ENCODE measurements at regions not wholly inside any gene's neighbourhood (a gene's known extent, or its start where the extent isn't known, plus 50 kb on each side); places are given as distances from the start of the nearest gene placed in this dataset.
A peak's percentile ranks its signal among the peaks of the same experiment; 100 is the strongest.

GRCh38 chr13:86992251-86992650, 678.9 kb upstream of the SLITRK5 start:
- no peak for DNase-seq (ENCODE audit: low spot score)
- no peak for TF ChIP-seq CTCF (IDR thresholded peaks at IDR 0.05; ENCODE audit: extremely low read depth, insufficient read depth, missing control alignments)
- in situ Hi-C loops (cut with MboI; ENCODE audit: low pct_unique_long_range_greater_than_20kb, low sequenced_read_pairs, unreplicated experiment) = no loop called here

GRCh38 chr13:87003265-87003664, 667.9 kb upstream of the SLITRK5 start:
- no peak for DNase-seq (ENCODE audit: low spot score)
- in situ Hi-C loops (cut with MboI; ENCODE audit: low pct_unique_long_range_greater_than_20kb, low sequenced_read_pairs, unreplicated experiment) = no loop called here
- no peak for TF ChIP-seq CTCF (IDR thresholded peaks at IDR 0.05; ENCODE audit: extremely low read depth, insufficient read depth, missing control alignments)

GRCh38 chr13:87005511-87005910, 665.7 kb upstream of the SLITRK5 start:
- in situ Hi-C loops (cut with MboI; ENCODE audit: low pct_unique_long_range_greater_than_20kb, low sequenced_read_pairs, unreplicated experiment) = no loop called here
- no peak for TF ChIP-seq CTCF (IDR thresholded peaks at IDR 0.05; ENCODE audit: extremely low read depth, insufficient read depth, missing control alignments)
- peak; percentile 3 for DNase-seq (ENCODE audit: low spot score)

GRCh38 chr13:87035526-87035925, 635.6 kb upstream of the SLITRK5 start:
- DNase-seq (ENCODE audit: low spot score) = no peak
- no peak for TF ChIP-seq CTCF (IDR thresholded peaks at IDR 0.05; ENCODE audit: extremely low read depth, insufficient read depth, missing control alignments)
- in situ Hi-C loops (cut with MboI; ENCODE audit: low pct_unique_long_range_greater_than_20kb, low sequenced_read_pairs, unreplicated experiment) = no loop called here

- no peak for TF ChIP-seq CTCF (IDR thresholded peaks at IDR 0.05; ENCODE audit: extremely low read depth, insufficient read depth, missing control alignments)
- no peak for DNase-seq (ENCODE audit: low spot score)
- in situ Hi-C loops (cut with MboI; ENCODE audit: low pct_unique_long_range_greater_than_20kb, low sequenced_read_pairs, unreplicated experiment) = no loop called here
These were observed 628.2 kb upstream of the SLITRK5 start for GRCh38 chr13:87042946-87043345.

- in situ Hi-C loops (cut with MboI; ENCODE audit: low pct_unique_long_range_greater_than_20kb, low sequenced_read_pairs, unreplicated experiment) = no loop called here
- TF ChIP-seq CTCF (IDR thresholded peaks at IDR 0.05; ENCODE audit: extremely low read depth, insufficient read depth, missing control alignments) = no peak
- no peak for DNase-seq (ENCODE audit: low spot score)
These were observed 618.4 kb upstream of the SLITRK5 start for GRCh38 chr13:87052731-87053130.

Measured in GM13977 (cell line).